Stimulated activated CD4-positive, alpha-beta T cell treated with anti-CD3 and anti-CD28 coated beads, Interleukin-15, amount 100 ng/mL, for 24 hours (primary cell): ENCODE measurements at regions not wholly inside any gene's neighbourhood (a gene's known extent, or its start where the extent isn't known, plus 50 kb on each side); places are given as distances from the start of the nearest gene placed in this dataset.

Source experiments
- DNase-seq: peaks from one replicate; pipeline ENCODE4 v3.0.0-alpha.2; 2020

DNA sequence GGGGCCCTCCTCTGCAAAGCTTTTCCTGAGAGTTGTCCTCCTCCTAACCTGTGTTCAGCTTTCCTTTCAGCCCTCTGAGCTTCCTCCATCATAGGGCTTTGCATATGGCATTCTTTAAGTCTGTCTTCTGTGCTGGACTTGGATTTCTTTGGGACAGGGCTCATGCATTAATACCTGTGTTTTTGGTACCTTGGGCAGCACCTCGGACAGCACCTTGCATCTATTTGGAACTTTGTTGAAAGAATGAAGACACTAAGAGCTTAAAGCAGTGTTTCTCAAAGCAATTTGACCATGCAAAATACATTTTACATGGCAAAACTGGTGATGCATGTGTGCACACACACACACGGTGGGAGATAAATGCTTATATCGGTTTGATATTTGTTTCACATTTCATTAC lies 115.0 kb upstream of the SRRM4 start:
- DNase-seq: no peak

DNA sequence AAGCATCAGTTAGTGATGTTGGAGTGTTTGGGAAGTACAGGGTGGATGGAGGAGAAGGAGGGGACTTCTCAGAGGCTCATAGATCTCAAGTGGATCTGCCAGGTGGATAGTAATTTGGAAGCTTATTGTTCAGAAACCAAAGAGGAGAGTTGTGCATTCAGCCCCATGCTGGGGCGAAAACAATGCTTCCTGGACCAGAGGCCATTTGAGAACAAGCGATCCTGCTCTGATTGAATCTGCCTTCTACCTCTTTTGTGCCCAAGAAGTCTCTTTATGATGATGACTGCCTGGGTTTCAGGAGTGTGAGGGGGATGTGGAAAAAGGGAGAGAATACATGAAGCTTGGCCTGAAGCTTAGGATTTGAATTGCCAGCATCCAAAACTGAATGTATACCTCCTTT lies 110.8 kb upstream of the SRRM4 start:
- no peak for DNase-seq

GRCh38 chr12:118874698-118875548 lies 106.4 kb upstream of the SRRM4 start:
- no peak for DNase-seq

DNA sequence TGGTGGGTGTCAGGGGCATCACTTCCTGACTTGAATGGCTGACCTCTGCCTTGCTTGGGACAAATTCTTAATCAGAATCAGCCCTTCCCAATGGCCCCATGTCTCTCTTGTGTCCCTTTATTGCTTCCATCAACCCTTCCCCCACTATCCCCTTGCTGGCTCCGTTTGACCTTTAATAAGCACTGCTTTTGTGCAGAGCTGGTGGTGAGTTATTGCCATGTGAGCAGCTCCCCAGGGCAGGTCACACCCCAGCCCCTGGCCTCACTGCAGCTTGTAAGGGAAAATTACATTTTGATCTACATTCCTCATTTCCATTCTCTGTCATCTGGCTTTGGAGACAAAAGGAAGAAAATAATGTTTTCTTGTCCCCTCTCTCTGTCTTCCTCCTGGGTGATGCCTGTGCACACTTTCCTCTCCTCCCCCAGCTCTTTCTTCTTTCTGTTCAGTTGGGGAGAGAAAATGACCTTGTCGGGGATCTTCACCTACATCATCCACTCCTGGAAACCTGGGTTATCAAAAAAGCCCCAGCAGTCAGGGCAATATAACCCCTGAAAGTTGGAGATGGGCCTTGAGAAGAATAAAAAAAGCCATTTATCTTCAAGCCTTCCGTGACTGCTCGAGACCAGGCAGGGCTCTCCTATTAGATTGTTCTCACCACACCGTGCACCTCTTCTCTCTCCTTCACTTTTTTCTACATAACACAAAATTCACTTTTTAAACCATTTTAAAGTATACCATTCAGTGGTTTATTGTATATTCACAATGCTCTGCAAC lies 100.4 kb upstream of the SRRM4 start:
- no peak for DNase-seq

GRCh38 chr12:118884226-118884625 lies 97.1 kb upstream of the SRRM4 start:
- no peak for DNase-seq

DNA sequence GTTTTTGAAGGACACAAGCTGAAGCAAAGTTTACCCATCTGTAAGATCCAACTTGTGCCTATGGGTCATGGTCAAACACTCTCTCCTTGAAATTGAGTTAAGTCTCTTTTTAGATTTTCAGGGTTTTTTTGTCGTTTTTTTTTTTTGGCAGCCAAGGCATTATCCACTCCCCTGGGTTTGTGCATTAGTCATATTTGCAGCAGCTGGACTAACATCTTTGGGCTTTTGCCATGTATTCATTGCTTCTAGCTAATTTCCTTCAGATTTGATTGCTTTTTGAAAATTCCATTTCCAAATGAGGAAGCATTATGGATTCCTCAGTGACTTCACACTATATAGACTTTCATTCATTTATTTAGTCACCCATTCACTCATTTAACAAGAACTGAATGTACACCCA lies 80.3 kb upstream of the SRRM4 start:
- no peak for DNase-seq

- DNase-seq: no peak
Measured at GRCh38 chr12:118908811-118909210, 72.5 kb upstream of the SRRM4 start.

GRCh38 chr12:118912697-118913270 lies 68.6 kb upstream of the SRRM4 start:
- DNase-seq: no peak

DNA sequence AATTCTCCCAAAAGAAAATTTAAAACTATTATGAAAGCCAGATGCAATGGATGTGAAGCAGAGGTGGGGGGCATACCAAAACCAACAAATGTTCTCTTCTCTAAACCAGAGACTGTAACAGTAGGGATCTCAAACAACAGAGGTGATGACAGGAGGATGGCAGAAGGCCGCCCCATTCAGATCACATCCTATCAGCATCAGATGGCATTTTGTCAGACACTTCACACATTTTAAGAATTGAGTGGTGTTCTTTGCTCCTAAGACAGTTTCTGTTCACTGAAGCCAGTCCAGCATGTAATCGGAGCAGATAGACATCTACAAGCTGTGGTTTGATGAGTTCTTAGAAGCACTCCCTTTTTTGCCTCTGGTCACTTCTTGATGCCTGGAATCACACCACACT lies 59.6 kb upstream of the SRRM4 start:
- DNase-seq: no peak

DNA sequence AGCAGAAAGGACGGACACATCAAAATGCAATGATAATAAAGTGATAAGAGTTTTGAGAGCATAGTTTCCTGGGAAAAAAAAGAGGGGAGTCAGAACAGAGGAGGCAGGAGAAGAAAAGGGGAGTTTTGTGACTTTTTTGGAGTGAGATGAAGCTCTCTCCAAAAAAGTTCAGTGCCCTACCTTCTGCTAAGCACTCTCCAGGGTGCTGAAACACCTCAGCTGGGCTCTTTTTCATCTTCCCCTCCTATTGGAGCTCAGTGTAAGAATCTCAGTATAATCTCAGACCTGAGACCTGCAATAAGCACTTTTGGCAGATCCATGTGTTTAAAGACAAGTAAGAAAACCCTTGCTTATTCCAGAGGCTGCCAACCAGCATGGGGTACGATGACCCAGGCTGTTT lies 58.9 kb upstream of the SRRM4 start:
- no peak for DNase-seq

GRCh38 chr12:118925407-118925806 lies 55.9 kb upstream of the SRRM4 start:
- no peak for DNase-seq

DNA sequence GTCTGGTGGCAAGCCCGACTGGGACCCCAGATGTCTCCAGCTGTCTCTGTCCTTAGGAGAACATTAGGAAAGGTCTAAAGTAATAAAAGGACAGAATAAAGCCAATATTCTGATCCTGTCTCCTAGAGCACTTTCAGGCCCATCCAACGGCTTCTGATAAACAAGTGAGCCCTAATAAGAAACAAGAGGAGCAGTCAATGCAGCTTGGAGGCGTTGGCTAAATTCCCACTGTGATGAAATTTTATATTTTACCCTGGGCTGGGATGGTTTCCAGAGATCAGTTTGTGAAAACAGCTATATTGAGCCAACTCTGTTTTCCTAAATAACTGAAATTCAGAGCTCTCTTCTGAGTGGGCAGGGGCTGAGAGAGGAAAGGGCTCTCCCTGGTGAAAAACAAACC lies 55.5 kb upstream of the SRRM4 start:
- no peak for DNase-seq
